Spleen (tissue), 7 donors: ENCODE measurements at regions not wholly inside any gene's neighbourhood (a gene's known extent, or its start where the extent isn't known, plus 50 kb on each side); places are given as distances from the start of the nearest gene placed in this dataset.

Experiments used
- POLR2A ChIP-seq, 3 donors: fragments of 450-650 bp; IDR thresholded peaks; one replicate each; pipeline ENCODE4 v1.5.1; 2017; ENCODE audit warnings: antibody characterized with exemption in 3 of 3, mild to moderate bottlenecking in 1 of 3
- TF ChIP-seq, protein P1 (sequence below), 11 experiments: fragments of 200-600 bp in 7 of 11; fragments of 450-650 bp in 4 of 11; sonication (generic) in 4 of 11; IDR thresholded peaks in 8 of 11; conservative IDR thresholded peaks in 3 of 11; 1 replicate in 7 of 11; 2 replicates in 4 of 11; pipeline versions ENCODE4 v1.4.0 to v1.8.0; 2016 to 2021; ENCODE audit warnings: antibody characterized with exemption in 11 of 11, inconsistent platforms in 4 of 11, mild to moderate bottlenecking in 1 of 11
- donor health status: DM: no; HTN: no; CAD: no; lungs with moderate emphysema.
- donor health status: DM: no; HTN: no; CAD: no.
- donor health status: DM: no; HTN: no; CAD: no.

DNA sequence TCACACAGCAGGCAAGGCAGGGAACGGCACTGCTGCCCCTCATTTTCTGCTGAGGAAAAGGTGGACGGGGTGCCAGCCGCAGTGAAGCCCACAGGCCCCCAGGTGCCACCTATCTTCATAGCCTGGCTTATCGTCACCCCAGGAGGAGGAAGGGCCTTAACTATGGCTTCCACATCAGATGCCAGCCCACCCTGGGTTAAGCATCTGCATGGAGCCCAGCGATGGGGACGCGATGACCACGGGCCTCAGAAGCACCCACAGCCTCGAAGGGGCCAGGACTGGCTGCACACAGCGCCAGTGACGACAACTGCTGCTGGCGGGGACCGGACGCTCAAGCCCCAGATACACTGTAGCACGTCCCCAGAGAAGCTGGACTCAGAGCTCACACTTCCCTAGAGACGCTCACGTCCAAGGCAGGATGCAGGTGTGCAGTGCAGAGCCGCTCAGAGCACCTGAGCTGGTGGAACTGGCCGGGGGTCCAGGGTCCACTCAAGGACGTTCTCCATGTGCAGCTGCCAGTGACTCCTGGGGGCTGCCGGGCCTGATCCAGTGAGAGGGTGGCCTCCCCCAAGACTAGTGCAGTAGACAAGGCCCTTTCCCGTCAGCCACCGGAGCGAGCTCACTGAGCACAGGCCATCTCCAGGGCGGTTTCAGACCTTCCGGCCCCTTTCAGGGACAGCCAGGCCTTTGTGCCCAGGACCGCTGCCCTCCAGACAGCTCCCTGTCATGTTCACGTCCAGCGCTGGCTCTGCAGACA, 83.0 kb downstream of the YTHDF1 start:
- no peak for TF ChIP-seq POLR2A (IDR thresholded peaks at IDR 0.05)
- TF ChIP-seq, protein P1, sequence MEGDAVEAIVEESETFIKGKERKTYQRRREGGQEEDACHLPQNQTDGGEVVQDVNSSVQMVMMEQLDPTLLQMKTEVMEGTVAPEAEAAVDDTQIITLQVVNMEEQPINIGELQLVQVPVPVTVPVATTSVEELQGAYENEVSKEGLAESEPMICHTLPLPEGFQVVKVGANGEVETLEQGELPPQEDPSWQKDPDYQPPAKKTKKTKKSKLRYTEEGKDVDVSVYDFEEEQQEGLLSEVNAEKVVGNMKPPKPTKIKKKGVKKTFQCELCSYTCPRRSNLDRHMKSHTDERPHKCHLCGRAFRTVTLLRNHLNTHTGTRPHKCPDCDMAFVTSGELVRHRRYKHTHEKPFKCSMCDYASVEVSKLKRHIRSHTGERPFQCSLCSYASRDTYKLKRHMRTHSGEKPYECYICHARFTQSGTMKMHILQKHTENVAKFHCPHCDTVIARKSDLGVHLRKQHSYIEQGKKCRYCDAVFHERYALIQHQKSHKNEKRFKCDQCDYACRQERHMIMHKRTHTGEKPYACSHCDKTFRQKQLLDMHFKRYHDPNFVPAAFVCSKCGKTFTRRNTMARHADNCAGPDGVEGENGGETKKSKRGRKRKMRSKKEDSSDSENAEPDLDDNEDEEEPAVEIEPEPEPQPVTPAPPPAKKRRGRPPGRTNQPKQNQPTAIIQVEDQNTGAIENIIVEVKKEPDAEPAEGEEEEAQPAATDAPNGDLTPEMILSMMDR (IDR thresholded peaks at IDR 0.05 in 8 of 11, conservative IDR thresholded peaks at IDR 0.05 in 3 of 11): no peak
